Esophagus squamous epithelium (tissue), 5 donors: ENCODE measurements at regions not wholly inside any gene's neighbourhood (a gene's known extent, or its start where the extent isn't known, plus 50 kb on each side); places are given as distances from the start of the nearest gene placed in this dataset.

Experiments
- DNase-seq: peaks from one replicate; lab custom pipeline; 2025; lab: John Stamatoyannopoulos, UW
- H3K27ac ChIP-seq, 4 donors: fragments of 200-600 bp; sonication (generic); one replicate each; pipeline ENCODE4 v1.5.1; 2016 to 2019; ENCODE audit warnings: mild to moderate bottlenecking in 1 of 4
- H3K27me3 ChIP-seq, 4 donors: fragments of 200-600 bp; sonication (generic); 1 replicate in 3 of 4; 2 replicates in 1 of 4; pipeline versions ENCODE4 v1.5.1 to v1.6.0; 2017 to 2021; ENCODE audit warnings: antibody characterized with exemption in 1 of 4
- H3K36me3 ChIP-seq, 3 donors: fragments of 200-600 bp; sonication (generic); one replicate each; pipeline ENCODE4 v1.5.1; 2016 to 2019
- H3K4me1 ChIP-seq, 3 donors: fragments of 200-600 bp; sonication (generic); one replicate each; pipeline ENCODE4 v1.5.1; 2017 to 2019
- H3K4me3 ChIP-seq, 4 donors: fragments of 200-600 bp; sonication (generic); 1 replicate in 3 of 4; 2 replicates in 1 of 4; pipeline ENCODE4 v1.5.1; 2016 to 2019; ENCODE audit warnings: mild to moderate bottlenecking in 2 of 4, moderate library complexity in 1 of 4
- H3K9me3 ChIP-seq, 3 donors: fragments of 200-600 bp; sonication (generic); one replicate each; pipeline ENCODE4 v1.5.1; 2016 to 2019
- POLR2A ChIP-seq, 4 donors: fragments of 450-650 bp; IDR thresholded peaks; one replicate each; pipeline ENCODE4 v1.6.1; 2017; ENCODE audit warnings: antibody characterized with exemption in 4 of 4, mild to moderate bottlenecking in 4 of 4, moderate library complexity in 3 of 4
- WGBS, 2 donors: methylation state at CpG; one replicate each; pipeline ENCODE4 v1.1.5; 2018; 5-methylcytosine and 5-hydroxymethylcytosine counted together
- intact Hi-C: fragments of 100-400 bp; cut with DNase I; formaldehyde crosslinking; loops from one replicate; pipeline ENCODE4 v1.15.0; 2022
- TF ChIP-seq, protein P1 (sequence below), 6 experiments: fragments of 450-650 bp in 4 of 6; fragments of 200-600 bp in 2 of 6; sonication (generic) in 2 of 6; IDR thresholded peaks; one replicate each; pipeline ENCODE4 v1.5.1; 2016 to 2019; ENCODE audit warnings: antibody characterized with exemption in 6 of 6, mild to moderate bottlenecking in 4 of 6, moderate library complexity in 4 of 6
- donor health status: DM: yes; HTN: yes; CAD: no.

DNA sequence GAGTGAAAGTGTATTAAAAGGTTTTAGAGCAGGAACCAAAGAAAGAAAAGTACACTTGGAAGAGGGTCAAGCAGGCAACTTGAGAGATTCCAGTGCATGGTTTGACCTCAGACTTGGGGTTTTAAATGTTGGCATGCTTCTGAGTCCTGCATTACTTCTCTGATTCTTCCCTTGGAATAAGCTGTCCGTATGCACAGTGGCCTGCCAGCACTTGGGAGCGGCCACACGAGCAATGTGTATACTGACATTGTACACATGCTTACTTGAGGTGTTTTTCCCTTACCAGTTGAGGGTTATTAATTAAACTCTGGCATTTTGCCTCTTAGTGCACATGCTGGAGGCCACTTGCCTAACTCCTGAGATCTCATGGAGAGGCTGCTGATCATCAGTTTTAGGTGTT, 786.6 kb upstream of the RGS18 start:
- Histone ChIP-seq H3K9me3 (no peaks in the 10 kb centered on the region), H3K4me3 (no peak overlapping the region), H3K27me3 (no peaks in the 10 kb centered on the region), H3K36me3 (no peaks in the 10 kb centered on the region), H3K4me1 (no peaks in the 10 kb centered on the region), H3K27ac (no peak overlapping the region)
- intact Hi-C loops = no loop called here
- WGBS, 2 donors = 64 to 70% methylated on average over 3 of the region's 3 CpGs
- DNase-seq = no peak
- TF ChIP-seq, protein P1, sequence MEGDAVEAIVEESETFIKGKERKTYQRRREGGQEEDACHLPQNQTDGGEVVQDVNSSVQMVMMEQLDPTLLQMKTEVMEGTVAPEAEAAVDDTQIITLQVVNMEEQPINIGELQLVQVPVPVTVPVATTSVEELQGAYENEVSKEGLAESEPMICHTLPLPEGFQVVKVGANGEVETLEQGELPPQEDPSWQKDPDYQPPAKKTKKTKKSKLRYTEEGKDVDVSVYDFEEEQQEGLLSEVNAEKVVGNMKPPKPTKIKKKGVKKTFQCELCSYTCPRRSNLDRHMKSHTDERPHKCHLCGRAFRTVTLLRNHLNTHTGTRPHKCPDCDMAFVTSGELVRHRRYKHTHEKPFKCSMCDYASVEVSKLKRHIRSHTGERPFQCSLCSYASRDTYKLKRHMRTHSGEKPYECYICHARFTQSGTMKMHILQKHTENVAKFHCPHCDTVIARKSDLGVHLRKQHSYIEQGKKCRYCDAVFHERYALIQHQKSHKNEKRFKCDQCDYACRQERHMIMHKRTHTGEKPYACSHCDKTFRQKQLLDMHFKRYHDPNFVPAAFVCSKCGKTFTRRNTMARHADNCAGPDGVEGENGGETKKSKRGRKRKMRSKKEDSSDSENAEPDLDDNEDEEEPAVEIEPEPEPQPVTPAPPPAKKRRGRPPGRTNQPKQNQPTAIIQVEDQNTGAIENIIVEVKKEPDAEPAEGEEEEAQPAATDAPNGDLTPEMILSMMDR (IDR thresholded peaks at IDR 0.05) = no peak
- no peak for TF ChIP-seq POLR2A (IDR thresholded peaks at IDR 0.05)

DNA sequence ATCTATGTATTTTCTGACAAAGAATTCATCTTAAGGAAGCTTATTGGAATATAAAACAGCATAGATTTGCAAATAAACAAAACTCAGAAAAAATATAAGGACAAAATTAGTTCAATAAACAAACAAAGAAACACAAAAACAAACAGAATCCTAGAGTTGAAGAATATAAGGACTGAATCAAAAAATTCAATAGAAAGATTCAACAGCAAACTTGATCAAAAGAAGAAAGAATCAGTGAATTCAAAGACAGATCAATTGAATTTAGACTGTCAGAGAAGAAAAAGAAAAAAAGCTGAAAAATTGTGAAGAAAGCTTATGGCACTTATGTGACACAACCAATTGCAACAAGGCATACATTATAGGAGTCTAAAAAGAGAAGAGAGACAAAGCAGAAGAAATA, 770.0 kb upstream of the RGS18 start:
- Histone ChIP-seq H3K27me3 (no peaks in the 10 kb centered on the region), H3K27ac (no peak overlapping the region), H3K4me1 (no peaks in the 10 kb centered on the region), H3K36me3 (no peaks in the 10 kb centered on the region), H3K9me3 (no peaks in the 10 kb centered on the region), H3K4me3 (no peak overlapping the region)
- TF ChIP-seq, protein P1 (IDR thresholded peaks at IDR 0.05) = no peak
- no peak for TF ChIP-seq POLR2A (IDR thresholded peaks at IDR 0.05)
- no peak for DNase-seq
- intact Hi-C loops = no loop called here

DNA sequence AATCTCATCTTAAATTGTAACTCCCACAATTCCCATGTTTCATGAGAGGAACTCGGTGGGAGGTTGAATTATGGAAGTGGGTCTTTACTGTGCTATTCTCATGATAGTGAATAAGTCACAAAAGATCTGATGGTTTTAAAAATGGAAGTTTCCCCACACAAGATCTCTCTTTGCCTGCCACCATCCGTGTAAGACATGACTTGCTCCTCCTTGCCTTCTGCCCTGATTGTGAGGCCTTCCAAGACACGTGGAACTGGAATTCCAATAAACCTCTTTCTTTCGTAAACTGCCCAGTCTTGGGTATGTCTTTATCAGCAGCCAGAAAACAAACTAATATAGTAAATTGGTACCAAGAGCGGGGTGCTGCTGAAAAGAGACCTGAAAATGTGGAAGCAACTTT, 761.6 kb upstream of the RGS18 start:
- Histone ChIP-seq H3K27ac (no peak overlapping the region), H3K9me3 (peaks cover 0 to 14% (median 5%) of the 10 kb centered on the region in 3 donors), H3K4me3 (no peak overlapping the region), H3K27me3 (no peaks in the 10 kb centered on the region), H3K4me1 (no peaks in the 10 kb centered on the region), H3K36me3 (no peaks in the 10 kb centered on the region)
- intact Hi-C loops = no loop called here
- 71 to 81% methylated on average over 5 of the region's 5 CpGs for WGBS, 2 donors
- DNase-seq = no peak
- TF ChIP-seq, protein P1 (IDR thresholded peaks at IDR 0.05) = no peak
- TF ChIP-seq POLR2A (IDR thresholded peaks at IDR 0.05) = no peak

DNA sequence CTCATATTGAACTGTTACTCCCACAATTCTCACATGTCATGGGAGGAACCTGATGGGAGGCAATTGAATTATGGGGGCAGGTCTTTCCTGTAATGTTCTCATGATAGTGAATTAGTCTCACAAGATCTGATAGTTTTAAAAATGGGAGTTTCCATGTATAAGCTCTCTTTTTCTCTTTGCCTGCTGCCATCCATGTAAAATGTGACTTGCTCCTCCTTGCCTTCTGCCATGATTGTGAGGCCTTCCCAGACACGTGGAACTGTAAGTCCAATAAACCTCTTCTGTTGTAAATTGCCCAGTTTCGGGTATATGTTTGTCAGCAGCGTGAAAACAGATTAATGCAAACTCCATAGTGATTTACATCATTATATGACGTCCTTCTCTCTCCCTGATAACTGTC, 759.7 kb upstream of the RGS18 start:
- no peak for DNase-seq
- Histone ChIP-seq H3K27ac (no peak overlapping the region), H3K36me3 (no peaks in the 10 kb centered on the region), H3K27me3 (no peaks in the 10 kb centered on the region), H3K4me3 (no peak overlapping the region), H3K9me3 (peaks cover 0 to 14% (median 5%) of the 10 kb centered on the region in 3 donors), H3K4me1 (no peaks in the 10 kb centered on the region)
- 67 to 71% methylated on average over 4 of the region's 4 CpGs for WGBS, 2 donors
- TF ChIP-seq, protein P1 (IDR thresholded peaks at IDR 0.05) = no peak
- TF ChIP-seq POLR2A (IDR thresholded peaks at IDR 0.05) = no peak
- intact Hi-C loops = no loop called here

DNA sequence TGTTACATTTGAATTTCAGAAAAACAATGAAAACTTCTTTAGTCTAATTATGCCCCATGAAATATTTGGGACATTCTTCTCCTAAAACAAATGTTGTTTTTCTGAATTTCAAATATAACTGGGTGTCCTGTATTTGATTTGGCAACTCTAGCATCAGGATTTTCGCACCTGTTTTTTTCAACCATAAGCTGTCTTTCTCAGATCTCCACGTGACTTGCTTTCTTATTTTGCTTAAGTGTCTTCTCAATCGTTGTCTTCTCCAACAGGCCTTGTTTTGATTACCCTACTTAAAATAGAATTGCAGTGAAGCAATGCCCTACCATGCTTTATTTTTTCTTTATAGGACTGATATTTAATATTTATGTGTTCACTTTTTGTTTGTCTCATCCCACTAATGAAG, 752.8 kb upstream of the RGS18 start:
- Histone ChIP-seq H3K27me3 (no peaks in the 10 kb centered on the region), H3K27ac (no peak overlapping the region), H3K4me3 (no peak overlapping the region), H3K36me3 (no peaks in the 10 kb centered on the region), H3K4me1 (no peaks in the 10 kb centered on the region), H3K9me3 (no peaks in the 10 kb centered on the region)
- TF ChIP-seq, protein P1 (IDR thresholded peaks at IDR 0.05) = no peak
- TF ChIP-seq POLR2A (IDR thresholded peaks at IDR 0.05) = no peak
- DNase-seq = no peak
- intact Hi-C loops = no loop called here
- WGBS, 2 donors = 55% methylated on average over 3 of the region's 3 CpGs
